Osteocyte (in vitro differentiated cells): ENCODE measurements at regions not wholly inside any gene's neighbourhood (a gene's known extent, or its start where the extent isn't known, plus 50 kb on each side); places are given as distances from the start of the nearest gene placed in this dataset.
"Not testable (repeated sequence)": the region's sequence is repeated elsewhere in the genome, so short reads cannot be mapped to it uniquely, and the experiment has no call there.

Source experiments
- DNase-seq: peaks from one replicate; pipeline ENCODE4 v3.0.0; 2021; ENCODE audit warnings: mixed read lengths; ENCODE audit not compliant: unreplicated experiment; ENCODE audit errors: extremely low spot score
- H3K27ac Mint-ChIP-seq: one replicate; pipeline ENCODE4 v1.8.0; 2021; ENCODE audit warnings: mild to moderate bottlenecking, mixed read lengths; ENCODE audit not compliant: unreplicated experiment
- H3K27me3 Mint-ChIP-seq: one replicate; pipeline ENCODE4 v1.8.0; 2021; ENCODE audit warnings: mixed read lengths; ENCODE audit not compliant: unreplicated experiment
- H3K36me3 Mint-ChIP-seq: one replicate; pipeline ENCODE4 v1.8.0; 2021; ENCODE audit warnings: mixed read lengths; ENCODE audit not compliant: unreplicated experiment
- H3K4me1 Mint-ChIP-seq: one replicate; pipeline ENCODE4 v1.8.0; 2021; ENCODE audit warnings: mixed read lengths; ENCODE audit not compliant: unreplicated experiment
- H3K4me3 Mint-ChIP-seq: one replicate; pipeline ENCODE4 v1.8.0; 2021; ENCODE audit warnings: mild to moderate bottlenecking, moderate library complexity, mixed read lengths; ENCODE audit not compliant: unreplicated experiment
- H3K9me3 Mint-ChIP-seq: one replicate; pipeline ENCODE4 v1.8.0; 2021; ENCODE audit warnings: mixed read lengths; ENCODE audit not compliant: unreplicated experiment
- CTCF ChIP-seq: fragments of 200-600 bp; sonication (generic); IDR thresholded peaks from 2 replicates; pipeline ENCODE4 v1.5.0; 2021; ENCODE audit warnings: antibody characterized with exemption, mild to moderate bottlenecking, moderate library complexity

GRCh38 chr5:118125687-118126086 lies 862.7 kb downstream of the DTWD2 start:
- H3K4me3 Mint-ChIP-seq: no peak overlapping the region
- no peaks in the 10 kb centered on the region for H3K36me3 Mint-ChIP-seq
- no peaks in the 10 kb centered on the region for H3K4me1 Mint-ChIP-seq
- no peak for TF ChIP-seq CTCF
- H3K27ac Mint-ChIP-seq: no peak overlapping the region
- no peaks in the 10 kb centered on the region for H3K27me3 Mint-ChIP-seq
- no peaks in the 10 kb centered on the region for H3K9me3 Mint-ChIP-seq
- no peak for DNase-seq

- H3K4me3 Mint-ChIP-seq: no peak overlapping the region
- H3K27ac Mint-ChIP-seq: no peak overlapping the region
- no peaks in the 10 kb centered on the region for H3K27me3 Mint-ChIP-seq
- no peak for TF ChIP-seq CTCF
- DNase-seq: no peak
- no peaks in the 10 kb centered on the region for H3K4me1 Mint-ChIP-seq
- no peaks in the 10 kb centered on the region for H3K36me3 Mint-ChIP-seq
- H3K9me3 Mint-ChIP-seq: peaks cover 4% of the 10 kb centered on the region
These were observed 867.1 kb downstream of the DTWD2 start for GRCh38 chr5:118121258-118121657.

- no peak for TF ChIP-seq CTCF
- H3K4me1 Mint-ChIP-seq: peaks cover 6% of the 10 kb centered on the region
- peaks cover 4% of the 10 kb centered on the region for H3K9me3 Mint-ChIP-seq
- no peak overlapping the region for H3K27ac Mint-ChIP-seq
- H3K27me3 Mint-ChIP-seq: no peaks in the 10 kb centered on the region
- no peak for DNase-seq
- no peaks in the 10 kb centered on the region for H3K36me3 Mint-ChIP-seq
- H3K4me3 Mint-ChIP-seq: no peak overlapping the region
These were observed 872.6 kb downstream of the DTWD2 start for GRCh38 chr5:118115791-118116190.

GRCh38 chr5:118111956-118112355 lies 876.4 kb downstream of the DTWD2 start:
- Mint-ChIP-seq H3K36me3 (no peaks in the 10 kb centered on the region), H3K27me3 (no peaks in the 10 kb centered on the region), H3K27ac (no peak overlapping the region), H3K4me3 (no peak overlapping the region), H3K9me3 (peaks cover 4% of the 10 kb centered on the region), H3K4me1 (peaks cover 6% of the 10 kb centered on the region)
- no peak for DNase-seq
- no peak for TF ChIP-seq CTCF

- not testable (repeated sequence) for H3K27ac Mint-ChIP-seq, H3K36me3 Mint-ChIP-seq, DNase-seq
These were observed 881.1 kb downstream of the DTWD2 start for GRCh38 chr5:118107246-118107645.

GRCh38 chr5:118098716-118099115 lies 889.6 kb downstream of the DTWD2 start:
- no peak for DNase-seq
- no peaks in the 10 kb centered on the region for H3K4me1 Mint-ChIP-seq
- H3K4me3 Mint-ChIP-seq: no peak overlapping the region
- H3K36me3 Mint-ChIP-seq: no peaks in the 10 kb centered on the region
- no peaks in the 10 kb centered on the region for H3K27me3 Mint-ChIP-seq
- no peaks in the 10 kb centered on the region for H3K9me3 Mint-ChIP-seq
- no peak overlapping the region for H3K27ac Mint-ChIP-seq
- no peak for TF ChIP-seq CTCF

More at GRCh38 chr5:118107246-118107645, 881.1 kb downstream of the DTWD2 start:
- H3K4me1 Mint-ChIP-seq, H3K27me3 Mint-ChIP-seq, H3K4me3 Mint-ChIP-seq, H3K9me3 Mint-ChIP-seq: not testable (repeated sequence)
